Parathyroid adenoma (tissue), 2 donors: ENCODE measurements at regions not wholly inside any gene's neighbourhood (a gene's known extent, or its start where the extent isn't known, plus 50 kb on each side); places are given as distances from the start of the nearest gene placed in this dataset.
"Not testable (repeated sequence)": the region's sequence is repeated elsewhere in the genome, so short reads cannot be mapped to it uniquely, and the experiment has no call there.

Source experiments
- H2AFZ ChIP-seq: fragments of 300-600 bp; sonication (generic); one replicate; pipeline ENCODE4 v1.7.0; 2017; ENCODE audit warnings: antibody characterized with exemption, mild to moderate bottlenecking
- H3K27ac ChIP-seq: fragments of 300-600 bp; sonication (generic); one replicate; pipeline ENCODE4 v1.7.0; 2017
- H3K27me3 ChIP-seq: fragments of 300-600 bp; sonication (generic); one replicate; pipeline ENCODE4 v1.7.0; 2017; ENCODE audit warnings: low read length; ENCODE audit not compliant: control insufficient read depth, insufficient read depth
- H3K36me3 ChIP-seq: fragments of 300-600 bp; sonication (generic); one replicate; pipeline ENCODE4 v1.7.0; 2017; ENCODE audit warnings: low read length; ENCODE audit not compliant: control insufficient read depth, insufficient read depth
- H3K4me1 ChIP-seq: fragments of 300-600 bp; sonication (generic); one replicate; pipeline ENCODE4 v1.7.0; 2017; ENCODE audit warnings: control low read depth
- H3K4me2 ChIP-seq: fragments of 300-600 bp; sonication (generic); one replicate; pipeline ENCODE4 v1.7.0; 2017; ENCODE audit warnings: low read length
- H3K4me3 ChIP-seq: fragments of 300-600 bp; sonication (generic); one replicate; pipeline ENCODE4 v1.7.0; 2017; ENCODE audit warnings: low read depth, low read length
- H3K79me2 ChIP-seq: fragments of 300-600 bp; sonication (generic); one replicate; pipeline ENCODE4 v1.7.0; 2017; ENCODE audit warnings: control low read depth
- H3K9ac ChIP-seq: fragments of 300-600 bp; sonication (generic); one replicate; pipeline ENCODE4 v1.7.0; 2017; ENCODE audit warnings: mild to moderate bottlenecking
- H3K9me3 ChIP-seq: fragments of 300-600 bp; sonication (generic); one replicate; pipeline ENCODE4 v1.7.0; 2017; ENCODE audit warnings: low read length; ENCODE audit not compliant: control insufficient read depth
- TF ChIP-seq, protein P1 (sequence below): fragments of 300-600 bp; sonication (generic); IDR thresholded peaks from one replicate; pipeline ENCODE4 v1.7.0; 2017; ENCODE audit warnings: antibody characterized with exemption, mild to moderate bottlenecking
- donor health status: primary hyperparathyroidism.

GRCh38 chr12:25320123-25321006 is 69.6 kb upstream of the KRAS start:
- Histone ChIP-seq H3K9ac (no peak overlapping the region), H3K27ac (no peak overlapping the region), H3K27me3 (no peaks in the 10 kb centered on the region), H3K36me3 (no peaks in the 10 kb centered on the region), H3K4me2 (no peak overlapping the region), H3K4me1 (no peaks in the 10 kb centered on the region), H3K79me2 (no peaks in the 10 kb centered on the region), H3K9me3 (no peaks in the 10 kb centered on the region), H3K4me3 (no peak overlapping the region), H2AFZ (no peak overlapping the region)
- TF ChIP-seq, protein P1, sequence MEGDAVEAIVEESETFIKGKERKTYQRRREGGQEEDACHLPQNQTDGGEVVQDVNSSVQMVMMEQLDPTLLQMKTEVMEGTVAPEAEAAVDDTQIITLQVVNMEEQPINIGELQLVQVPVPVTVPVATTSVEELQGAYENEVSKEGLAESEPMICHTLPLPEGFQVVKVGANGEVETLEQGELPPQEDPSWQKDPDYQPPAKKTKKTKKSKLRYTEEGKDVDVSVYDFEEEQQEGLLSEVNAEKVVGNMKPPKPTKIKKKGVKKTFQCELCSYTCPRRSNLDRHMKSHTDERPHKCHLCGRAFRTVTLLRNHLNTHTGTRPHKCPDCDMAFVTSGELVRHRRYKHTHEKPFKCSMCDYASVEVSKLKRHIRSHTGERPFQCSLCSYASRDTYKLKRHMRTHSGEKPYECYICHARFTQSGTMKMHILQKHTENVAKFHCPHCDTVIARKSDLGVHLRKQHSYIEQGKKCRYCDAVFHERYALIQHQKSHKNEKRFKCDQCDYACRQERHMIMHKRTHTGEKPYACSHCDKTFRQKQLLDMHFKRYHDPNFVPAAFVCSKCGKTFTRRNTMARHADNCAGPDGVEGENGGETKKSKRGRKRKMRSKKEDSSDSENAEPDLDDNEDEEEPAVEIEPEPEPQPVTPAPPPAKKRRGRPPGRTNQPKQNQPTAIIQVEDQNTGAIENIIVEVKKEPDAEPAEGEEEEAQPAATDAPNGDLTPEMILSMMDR, result no peak

DNA sequence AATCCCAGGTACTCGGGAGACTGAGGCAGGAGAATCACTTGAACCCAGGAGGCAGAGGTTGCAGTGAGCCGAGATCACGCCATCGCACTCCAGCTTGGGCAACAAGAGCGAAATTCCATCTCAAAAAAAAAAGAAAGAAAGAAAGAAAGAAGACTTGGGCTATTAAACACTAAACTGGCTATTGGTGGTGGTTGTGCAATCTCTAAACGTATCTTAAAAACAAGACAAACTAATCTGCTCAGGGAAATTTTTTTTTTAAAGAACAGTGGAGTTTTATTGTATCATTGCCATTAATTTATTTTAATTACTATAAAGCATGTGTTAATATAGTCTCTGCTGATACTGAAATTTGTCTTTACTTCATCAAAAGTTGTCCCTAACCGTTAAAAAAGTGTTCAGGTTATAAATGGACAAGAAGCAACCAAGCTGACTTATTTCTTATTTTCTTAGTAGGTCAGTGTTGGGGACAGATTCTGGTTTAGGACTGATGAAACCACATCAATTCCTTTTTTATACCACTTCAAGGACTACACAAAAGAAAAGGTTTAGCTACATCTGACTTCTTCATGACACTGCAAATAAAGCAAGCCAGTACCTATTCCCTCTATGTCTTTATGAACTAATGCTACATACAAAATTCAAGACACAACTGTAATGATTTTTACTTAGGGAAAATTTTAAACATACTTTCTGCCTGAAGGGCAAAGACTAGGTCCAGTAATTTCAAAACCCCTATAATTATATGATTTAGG is 68.7 kb upstream of the KRAS start:
- Histone ChIP-seq H3K27ac (no peak overlapping the region), H2AFZ (no peak overlapping the region), H3K4me3 (no peak overlapping the region), H3K9me3 (no peaks in the 10 kb centered on the region), H3K9ac (no peak overlapping the region), H3K27me3 (no peaks in the 10 kb centered on the region), H3K79me2 (no peaks in the 10 kb centered on the region), H3K36me3 (no peaks in the 10 kb centered on the region), H3K4me1 (no peaks in the 10 kb centered on the region), H3K4me2 (no peak overlapping the region)
- TF ChIP-seq, protein P1, result no peak

GRCh38 chr12:25317553-25317952 is 66.8 kb upstream of the KRAS start:
- H3K4me2 ChIP-seq, result no peak overlapping the region
- H2AFZ ChIP-seq, result no peak overlapping the region
- H3K27ac ChIP-seq, result no peak overlapping the region
- no peaks in the 10 kb centered on the region for H3K36me3 ChIP-seq
- TF ChIP-seq, protein P1, result no peak
- no peaks in the 10 kb centered on the region for H3K4me1 ChIP-seq
- no peaks in the 10 kb centered on the region for H3K79me2 ChIP-seq
- no peaks in the 10 kb centered on the region for H3K9me3 ChIP-seq
- H3K9ac ChIP-seq, result no peak overlapping the region
- no peaks in the 10 kb centered on the region for H3K27me3 ChIP-seq
- H3K4me3 ChIP-seq, result no peak overlapping the region

DNA sequence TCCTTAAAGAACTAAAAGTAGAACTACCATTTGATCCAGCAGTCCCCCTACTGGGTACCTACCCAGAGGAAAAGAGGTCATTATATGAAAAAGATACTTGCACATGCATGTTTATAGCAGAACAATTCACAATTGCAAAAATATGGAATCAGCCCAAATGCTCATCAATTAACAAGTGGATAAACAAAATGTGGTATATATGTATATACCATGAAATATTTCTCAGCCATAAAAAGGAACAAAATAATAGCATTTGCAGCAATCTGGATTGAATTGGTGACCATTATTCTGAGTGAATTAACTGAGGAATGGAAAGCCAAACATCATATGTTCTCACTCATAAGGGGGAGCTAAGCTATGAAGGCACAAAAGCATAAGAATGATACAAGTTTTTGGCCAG is 64.7 kb upstream of the KRAS start:
- TF ChIP-seq, protein P1, result no peak
- H3K9ac ChIP-seq, result no peak overlapping the region
- H3K4me3 ChIP-seq, result no peak overlapping the region
- no peaks in the 10 kb centered on the region for H3K79me2 ChIP-seq
- H3K4me1 ChIP-seq, result no peaks in the 10 kb centered on the region
- H2AFZ ChIP-seq, result no peak overlapping the region
- no peaks in the 10 kb centered on the region for H3K9me3 ChIP-seq
- H3K27me3 ChIP-seq, result no peaks in the 10 kb centered on the region
- no peak overlapping the region for H3K4me2 ChIP-seq
- no peak overlapping the region for H3K27ac ChIP-seq
- no peaks in the 10 kb centered on the region for H3K36me3 ChIP-seq

DNA sequence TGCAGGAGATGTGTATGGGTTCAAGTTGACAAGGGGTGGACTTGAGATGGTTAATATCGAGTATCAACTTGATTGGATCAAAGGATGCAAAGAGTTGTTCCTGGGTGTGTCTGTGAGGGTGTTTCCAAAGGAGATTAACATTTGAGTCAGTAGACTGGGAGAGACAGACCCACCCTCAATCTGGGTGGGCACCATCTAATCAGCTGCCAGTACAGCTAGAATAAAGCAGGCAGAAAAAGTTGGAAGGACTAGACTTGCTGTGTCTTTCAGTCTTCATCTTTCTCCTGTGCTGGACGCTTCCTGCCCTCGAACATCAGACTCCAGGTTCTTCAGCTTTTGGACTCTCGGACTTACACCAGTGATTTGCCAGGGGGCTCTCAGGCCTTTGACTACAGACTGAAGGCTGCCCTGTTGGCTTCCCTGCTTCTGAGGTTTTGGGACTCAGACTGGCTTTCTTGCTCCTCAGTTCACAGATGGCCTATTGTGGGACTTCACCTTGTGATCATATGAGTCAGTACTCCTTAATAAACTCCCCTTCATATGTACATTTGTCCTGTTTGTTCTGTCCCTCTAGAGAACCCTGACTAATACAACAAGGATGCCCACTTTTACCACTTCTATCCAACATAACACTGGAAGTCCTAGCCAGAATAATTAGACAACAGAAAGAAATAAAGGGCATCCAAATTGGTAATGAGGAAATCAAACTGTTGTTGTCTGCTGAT is 62.7 kb upstream of the KRAS start:
- H3K27me3 ChIP-seq, H3K4me1 ChIP-seq, H3K27ac ChIP-seq, H3K4me3 ChIP-seq, H3K36me3 ChIP-seq, H3K9me3 ChIP-seq, H3K79me2 ChIP-seq, H3K9ac ChIP-seq, H2AFZ ChIP-seq, H3K4me2 ChIP-seq: not testable (repeated sequence)
